Muscle of leg (tissue), 3 donors: ENCODE measurements at regions not wholly inside any gene's neighbourhood (a gene's known extent, or its start where the extent isn't known, plus 50 kb on each side); places are given as distances from the start of the nearest gene placed in this dataset.

Experiments
- DNase-seq: peaks from one replicate; pipeline ENCODE4 v3.0.0; 2013
- H3K27ac ChIP-seq: one replicate; pipeline ENCODE4 v1.5.1; 2013; ENCODE audit warnings: mild to moderate bottlenecking, low read length, control low read depth
- H3K27me3 ChIP-seq: one replicate; pipeline ENCODE4 v1.6.1; 2013; ENCODE audit warnings: low read length; ENCODE audit not compliant: control insufficient read depth, insufficient read depth
- H3K36me3 ChIP-seq: one replicate; pipeline ENCODE4 v1.6.1; 2013; ENCODE audit warnings: low read length; ENCODE audit not compliant: control insufficient read depth, insufficient read depth
- H3K4me1 ChIP-seq: one replicate; pipeline ENCODE4 v1.6.1; 2013; ENCODE audit warnings: low read length; ENCODE audit not compliant: control insufficient read depth, insufficient read depth
- H3K4me3 ChIP-seq: one replicate; pipeline ENCODE4 v1.5.1; 2013; ENCODE audit warnings: low read length, control low read depth
- H3K9me3 ChIP-seq: replicated peaks from 2 replicates; pipeline ENCODE4 v1.6.1; 2013; ENCODE audit warnings: low read depth, low read length; ENCODE audit not compliant: control insufficient read depth
- WGBS: methylation state at CpG from one replicate; pipeline ENCODE4 v1.1.5; 2013; ENCODE audit warnings: missing lambda C conversion rate; ENCODE audit not compliant: insufficient coverage; 5-methylcytosine and 5-hydroxymethylcytosine counted together

GRCh38 chr4:18582841-18583240 lies 561.3 kb upstream of the LCORL start:
- Histone ChIP-seq H3K9me3 (no peaks in the 10 kb centered on the region), H3K27me3 (no peaks in the 10 kb centered on the region), H3K4me1 (no peaks in the 10 kb centered on the region), H3K27ac (no peak overlapping the region), H3K4me3 (no peak overlapping the region), H3K36me3 (no peaks in the 10 kb centered on the region)
- no peak for DNase-seq
- WGBS: no CpG with 5 or more reads among the region's 1 CpG

- Histone ChIP-seq H3K4me3 (no peak overlapping the region), H3K27me3 (no peaks in the 10 kb centered on the region), H3K27ac (no peak overlapping the region), H3K4me1 (no peaks in the 10 kb centered on the region), H3K9me3 (no peaks in the 10 kb centered on the region), H3K36me3 (no peaks in the 10 kb centered on the region)
- DNase-seq: no peak
- WGBS: 48% methylated on average over 2 of the region's 4 CpGs
Measured at GRCh38 chr4:18578307-18578706, 556.8 kb upstream of the LCORL start.

- Histone ChIP-seq H3K4me1 (no peaks in the 10 kb centered on the region), H3K27me3 (no peaks in the 10 kb centered on the region), H3K9me3 (no peaks in the 10 kb centered on the region), H3K27ac (no peak overlapping the region), H3K4me3 (no peak overlapping the region), H3K36me3 (no peaks in the 10 kb centered on the region)
- 59% methylated on average over 1 of the region's 1 CpG for WGBS
- DNase-seq: no peak
Measured at GRCh38 chr4:18572481-18572880, 550.9 kb upstream of the LCORL start.

DNA sequence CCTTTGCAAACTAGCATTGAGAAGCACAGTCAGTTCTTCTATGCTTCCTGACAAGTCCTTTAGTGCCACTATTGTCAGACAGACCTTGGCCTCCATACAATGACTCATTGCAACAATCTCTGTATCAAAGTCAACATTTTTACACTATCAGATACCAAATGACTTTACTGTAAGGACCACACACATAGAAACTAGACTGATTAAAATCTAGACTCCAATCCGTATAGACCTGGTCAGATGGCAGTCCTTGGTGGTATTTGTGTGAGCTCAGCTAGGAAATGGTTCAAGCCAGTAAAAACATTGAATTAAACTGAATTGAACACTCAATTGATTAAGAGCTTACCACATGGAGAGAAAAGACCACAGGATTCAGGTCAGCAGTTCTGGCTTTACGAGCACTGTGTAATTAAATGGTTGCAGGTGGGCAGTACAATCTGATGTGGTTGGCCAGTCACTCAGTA lies 549.8 kb upstream of the LCORL start:
- Histone ChIP-seq H3K4me3 (no peak overlapping the region), H3K27me3 (no peaks in the 10 kb centered on the region), H3K27ac (no peak overlapping the region), H3K9me3 (no peaks in the 10 kb centered on the region), H3K36me3 (no peaks in the 10 kb centered on the region), H3K4me1 (no peaks in the 10 kb centered on the region)
- DNase-seq: no peak
- WGBS: no CpG with 5 or more reads among the region's 2 CpGs

- H3K27me3 ChIP-seq: no peaks in the 10 kb centered on the region
- no peaks in the 10 kb centered on the region for H3K9me3 ChIP-seq
- H3K4me3 ChIP-seq: no peak overlapping the region
- H3K4me1 ChIP-seq: no peaks in the 10 kb centered on the region
- 64% methylated on average over 2 of the region's 3 CpGs for WGBS
- DNase-seq: no peak
- H3K27ac ChIP-seq: no peak overlapping the region
- no peaks in the 10 kb centered on the region for H3K36me3 ChIP-seq
Measured at GRCh38 chr4:18570370-18570769, 548.8 kb upstream of the LCORL start.

DNA sequence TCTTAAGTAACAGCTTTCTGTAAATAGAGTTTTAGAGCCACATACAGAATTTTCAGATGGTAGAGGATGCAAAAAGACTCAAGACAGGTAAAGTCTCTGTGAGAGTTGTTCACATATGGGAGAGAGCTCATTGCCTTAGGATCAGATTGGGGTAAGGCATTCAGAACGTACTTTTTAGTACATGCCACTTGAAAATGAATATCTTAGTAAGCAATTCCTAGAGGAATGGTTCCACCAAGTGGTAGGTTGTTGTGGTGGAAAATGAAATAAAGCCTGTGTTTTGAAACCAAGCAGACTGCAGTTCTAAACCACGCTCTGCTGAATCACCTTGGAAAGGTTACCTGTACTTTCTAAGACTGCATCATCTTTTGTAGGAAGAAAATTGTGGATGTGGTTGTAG lies 547.0 kb upstream of the LCORL start:
- no peaks in the 10 kb centered on the region for H3K4me1 ChIP-seq
- 45% methylated on average over 2 of the region's 2 CpGs for WGBS
- H3K9me3 ChIP-seq: no peaks in the 10 kb centered on the region
- no peak overlapping the region for H3K27ac ChIP-seq
- peak; percentile 3 for DNase-seq
- H3K4me3 ChIP-seq: no peak overlapping the region
- H3K36me3 ChIP-seq: no peaks in the 10 kb centered on the region
- H3K27me3 ChIP-seq: no peaks in the 10 kb centered on the region

DNA sequence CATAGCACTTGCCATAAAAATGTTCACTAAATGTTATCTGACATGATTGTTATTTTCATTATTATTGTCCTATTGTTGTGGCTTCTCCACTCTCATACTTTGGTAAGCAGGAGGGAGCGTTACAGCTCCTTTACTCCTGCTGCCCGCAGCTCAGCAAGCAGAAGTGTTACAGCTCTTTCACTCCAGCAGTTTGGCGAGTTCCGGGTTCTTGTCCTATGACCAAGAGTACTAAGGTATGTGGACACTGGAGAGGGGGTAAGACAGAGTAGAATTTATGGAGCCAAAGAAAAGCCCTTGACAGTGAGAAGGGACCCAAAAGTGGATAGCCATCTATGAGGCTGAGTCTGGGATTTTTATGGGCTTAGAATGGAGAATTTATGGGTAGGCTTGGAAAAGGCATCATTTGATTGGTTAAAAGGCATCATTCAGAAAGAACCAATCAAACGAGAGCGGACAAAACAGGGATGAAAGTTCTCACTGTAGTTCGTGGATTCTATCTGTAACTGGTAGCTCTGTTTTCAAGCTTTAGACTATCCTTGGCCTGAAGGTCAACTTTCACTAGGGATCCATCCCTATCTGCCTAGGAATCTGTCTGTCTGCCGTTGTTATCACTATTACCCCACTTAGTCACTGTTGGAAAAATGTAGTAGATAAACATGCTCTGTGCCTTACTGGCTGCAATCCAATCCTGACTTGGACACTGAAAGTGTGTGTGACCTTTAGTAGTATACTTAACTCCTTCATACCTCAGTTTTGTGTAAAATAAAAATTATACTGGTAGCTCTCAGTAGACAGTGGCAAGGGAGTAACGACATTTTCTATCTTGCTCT lies 545.6 kb upstream of the LCORL start:
- no peaks in the 10 kb centered on the region for H3K27me3 ChIP-seq
- WGBS: 87% methylated on average over 5 of the region's 9 CpGs

GRCh38 chr4:18559492-18559891 lies 537.9 kb upstream of the LCORL start:
- Histone ChIP-seq H3K9me3 (peaks cover 2% of the 10 kb centered on the region), H3K4me3 (no peak overlapping the region), H3K36me3 (no peaks in the 10 kb centered on the region), H3K27me3 (no peaks in the 10 kb centered on the region), H3K4me1 (no peaks in the 10 kb centered on the region), H3K27ac (no peak overlapping the region)
- 84% methylated on average over 3 of the region's 3 CpGs for WGBS
- DNase-seq: no peak

More for the DNA sequence above, 545.6 kb upstream of the LCORL start:
- Histone ChIP-seq H3K4me3 (no peak overlapping the region), H3K9me3 (no peaks in the 10 kb centered on the region), H3K4me1 (no peaks in the 10 kb centered on the region), H3K27ac (no peak overlapping the region), H3K36me3 (no peaks in the 10 kb centered on the region)
- no peak for DNase-seq

DNA sequence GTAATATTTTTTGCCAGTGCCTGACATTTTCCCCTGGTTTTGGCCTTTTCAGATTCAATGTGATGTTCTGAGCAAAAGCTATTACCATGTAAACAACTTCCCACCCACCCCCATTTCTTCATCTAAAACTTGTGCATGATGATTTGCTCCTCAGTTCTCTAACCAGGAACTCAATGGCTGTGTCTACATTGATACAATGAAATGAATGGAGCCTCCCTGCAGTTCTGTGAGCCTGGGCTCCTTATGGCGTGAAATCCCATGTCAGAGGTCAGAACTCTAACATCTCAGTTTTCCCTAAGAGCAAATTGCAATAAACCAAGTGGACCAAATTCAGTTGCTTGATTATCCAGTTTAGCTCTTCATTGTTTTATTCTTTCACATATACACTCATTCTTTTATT lies 534.8 kb upstream of the LCORL start:
- no peak for DNase-seq
- Histone ChIP-seq H3K27ac (no peak overlapping the region), H3K27me3 (no peaks in the 10 kb centered on the region), H3K9me3 (peaks cover 2% of the 10 kb centered on the region), H3K4me3 (no peak overlapping the region), H3K36me3 (no peaks in the 10 kb centered on the region), H3K4me1 (no peaks in the 10 kb centered on the region)
- 78% methylated on average over 1 of the region's 1 CpG for WGBS

GRCh38 chr4:18540349-18540748 lies 518.8 kb upstream of the LCORL start:
- Histone ChIP-seq H3K4me3 (no peak overlapping the region), H3K9me3 (no peaks in the 10 kb centered on the region), H3K4me1 (no peaks in the 10 kb centered on the region), H3K27ac (no peak overlapping the region), H3K27me3 (no peaks in the 10 kb centered on the region), H3K36me3 (no peaks in the 10 kb centered on the region)
- no peak for DNase-seq
- no CpG with 5 or more reads among the region's 6 CpGs for WGBS
